Epidermal melanocyte (primary cell): ENCODE measurements at regions not wholly inside any gene's neighbourhood (a gene's known extent, or its start where the extent isn't known, plus 50 kb on each side); places are given as distances from the start of the nearest gene placed in this dataset.
"Not testable (repeated sequence)": the region's sequence is repeated elsewhere in the genome, so short reads cannot be mapped to it uniquely, and the experiment has no call there.

Source experiments
- DNase-seq: peaks from one replicate; pipeline ENCODE4 v3.0.0; 2011; ENCODE audit warnings: low spot score; ENCODE audit not compliant: insufficient read length

GRCh38 chr13:73677048-73677601, 457.1 kb downstream of the KLF12 start:
- no peak for DNase-seq

GRCh38 chr13:73676550-73677047, 457.6 kb downstream of the KLF12 start:
- DNase-seq, result no peak

- no peak for DNase-seq
Observed at GRCh38 chr13:73675821-73676220, 458.4 kb downstream of the KLF12 start.

DNA sequence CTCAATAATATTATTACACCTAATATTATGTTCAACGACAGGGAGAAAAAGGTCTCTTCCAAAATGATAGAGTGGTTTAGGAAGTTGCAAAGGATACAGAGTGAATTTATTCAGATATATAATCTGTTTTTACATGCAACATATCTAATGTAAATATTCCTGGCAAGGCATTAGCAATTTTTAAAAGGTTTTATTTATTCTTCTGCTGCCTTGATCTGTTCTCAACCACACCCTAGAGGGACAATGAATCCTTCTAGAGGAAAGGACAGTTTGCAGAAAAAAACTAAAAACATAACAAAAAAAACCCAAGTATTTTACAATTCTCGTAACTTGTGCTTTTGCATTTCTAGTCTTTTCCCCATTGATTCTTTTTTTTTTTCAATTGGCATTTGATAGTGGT, 459.6 kb downstream of the KLF12 start:
- no peak for DNase-seq

DNA sequence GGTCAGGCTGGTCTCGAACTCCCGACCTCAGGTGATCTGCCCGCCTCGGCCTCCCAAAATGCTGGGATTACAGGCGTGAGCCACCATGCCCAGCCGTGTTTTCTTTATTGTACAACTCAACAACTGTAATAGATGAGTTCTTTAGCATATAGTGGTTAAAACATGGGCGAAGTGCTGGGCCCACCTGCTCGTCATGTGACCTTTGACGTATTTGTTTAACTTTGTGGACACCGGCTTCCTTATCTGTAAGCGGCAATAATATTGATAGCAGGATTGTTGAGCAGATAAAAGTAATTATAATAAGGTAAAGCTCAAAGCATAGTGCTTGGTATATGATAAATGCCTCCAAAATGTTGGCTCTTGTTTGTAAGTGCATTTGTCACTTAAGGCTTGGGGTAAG, 460.3 kb downstream of the KLF12 start:
- no peak for DNase-seq

DNA sequence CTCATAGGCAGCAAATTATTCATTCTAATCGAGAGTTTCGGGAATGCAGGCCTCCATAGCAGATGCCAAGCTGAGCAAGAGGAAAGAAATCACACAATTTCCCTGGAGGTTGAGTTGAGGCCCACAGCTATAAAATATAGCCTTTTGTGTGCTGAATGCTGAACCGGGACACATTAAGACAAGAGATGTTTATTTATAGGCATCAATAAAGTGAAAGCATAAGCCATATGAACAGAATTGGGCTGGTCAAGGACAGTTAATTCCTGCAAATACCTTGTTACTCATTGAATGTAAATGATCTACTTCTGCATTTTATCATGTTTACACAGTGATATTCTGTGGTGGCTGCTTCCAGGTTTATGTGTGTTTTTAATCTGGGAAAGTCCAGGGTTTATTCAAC, 461.7 kb downstream of the KLF12 start:
- no peak for DNase-seq

DNA sequence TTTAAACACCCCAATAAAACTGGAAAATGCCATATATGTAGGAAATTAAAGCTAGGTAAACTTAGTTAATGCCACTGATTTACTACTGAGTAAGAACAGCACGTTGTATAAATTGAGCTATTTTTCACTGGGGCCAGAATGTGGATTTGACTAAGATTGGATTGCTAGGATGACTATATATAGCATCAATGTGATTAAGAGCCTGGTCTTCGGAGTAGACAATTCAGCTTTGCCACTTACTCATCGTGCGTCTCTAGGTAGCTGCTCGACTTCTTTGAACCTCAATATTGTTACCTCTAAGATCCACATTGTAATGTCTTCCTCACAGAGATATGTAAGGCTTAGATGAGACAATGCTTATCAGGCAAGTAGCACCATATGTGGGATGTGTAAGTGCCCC, 462.5 kb downstream of the KLF12 start:
- no peak for DNase-seq

- DNase-seq, result no peak
Observed at GRCh38 chr13:73671011-73671410, 463.2 kb downstream of the KLF12 start.

GRCh38 chr13:73667756-73668155, 466.4 kb downstream of the KLF12 start:
- no peak for DNase-seq

- no peak for DNase-seq
Observed at GRCh38 chr13:73665261-73665660, 468.9 kb downstream of the KLF12 start.

DNA sequence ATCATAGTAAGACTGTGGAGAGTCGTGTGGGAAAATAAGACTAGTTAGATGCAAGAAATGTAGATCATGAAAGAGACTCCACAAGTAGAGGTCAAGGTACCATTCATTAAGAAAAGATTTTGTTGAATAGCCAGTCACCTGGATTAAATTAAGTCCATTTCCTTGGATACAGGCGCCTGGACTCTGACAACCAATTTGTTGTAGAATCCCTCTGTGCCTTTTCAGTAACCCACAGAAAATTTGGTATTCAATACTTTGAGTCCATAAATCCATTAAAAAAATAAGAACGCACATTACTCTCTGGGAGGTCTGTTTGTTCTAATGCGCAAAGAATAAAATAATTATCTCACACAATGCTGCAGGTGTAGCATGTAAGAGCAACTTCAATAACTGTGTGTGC, 469.4 kb downstream of the KLF12 start:
- DNase-seq, result no peak

- DNase-seq, result no peak
Observed at GRCh38 chr13:73662833-73663232, 471.4 kb downstream of the KLF12 start.

- no peak for DNase-seq
Observed at GRCh38 chr13:73661687-73662425, 472.3 kb downstream of the KLF12 start.

GRCh38 chr13:73661066-73661465, 473.1 kb downstream of the KLF12 start:
- DNase-seq, result no peak

DNA sequence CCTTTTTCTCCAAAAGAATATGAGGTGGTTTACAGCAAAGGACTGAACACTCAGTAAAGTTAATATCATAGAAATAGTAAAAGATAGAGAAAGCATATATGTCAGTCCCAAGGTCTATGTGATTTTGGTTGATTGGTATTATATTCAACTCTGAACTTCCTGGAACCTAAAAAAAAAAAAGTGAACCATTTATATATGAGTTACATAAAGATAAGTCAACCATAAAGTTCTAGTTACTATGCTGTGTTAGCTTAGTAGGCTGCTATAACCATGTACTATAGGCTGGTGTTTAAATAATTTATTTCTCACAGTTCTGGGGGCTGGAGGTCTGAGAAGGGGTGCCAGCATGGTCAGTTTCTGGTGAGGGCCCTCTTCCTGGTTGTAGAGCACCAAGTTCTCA, 475.6 kb downstream of the KLF12 start:
- no peak for DNase-seq

- DNase-seq, result peak; percentile 22
Observed at GRCh38 chr13:73657821-73658540, 476.2 kb downstream of the KLF12 start.

DNA sequence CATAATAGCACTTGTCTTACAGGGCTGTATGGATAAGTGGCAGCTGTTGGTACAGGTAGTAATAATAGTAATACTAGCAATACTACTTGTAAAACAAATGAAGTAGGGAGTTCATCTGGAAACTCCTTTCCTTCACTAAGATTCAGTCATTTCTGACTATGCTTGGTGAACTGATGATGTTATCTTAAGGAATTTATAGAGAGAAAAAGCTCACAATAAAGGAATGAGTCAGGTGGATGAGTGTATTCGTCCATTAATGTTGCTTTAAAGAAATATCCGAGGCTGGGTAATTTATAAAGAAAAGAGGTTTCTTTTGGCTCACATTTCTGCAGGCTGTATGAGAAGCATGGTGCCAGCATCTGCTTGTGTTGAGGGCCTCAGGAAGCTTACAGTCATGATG, 477.3 kb downstream of the KLF12 start:
- DNase-seq, result no peak

GRCh38 chr13:73653688-73654087, 480.5 kb downstream of the KLF12 start:
- DNase-seq, result no peak

DNA sequence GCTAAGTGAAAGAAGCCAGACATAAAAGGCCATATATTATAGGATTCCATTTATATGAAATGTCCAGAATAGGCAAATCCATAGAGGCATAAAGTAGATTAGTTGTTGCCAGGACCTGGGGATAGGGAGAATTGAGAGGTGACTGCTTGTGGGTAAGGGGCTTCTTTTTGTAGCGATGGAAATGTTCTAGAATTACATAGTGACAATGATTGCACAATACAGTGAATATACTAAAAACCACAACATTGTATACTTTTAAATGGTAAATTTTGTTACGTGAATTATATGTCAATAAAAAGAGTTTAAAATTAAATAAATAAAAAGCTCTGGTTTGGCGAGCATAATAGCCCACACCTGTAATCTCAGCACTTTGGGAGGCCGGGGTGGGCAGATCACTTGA, 486.8 kb downstream of the KLF12 start:
- DNase-seq, result no peak

- not testable (repeated sequence) for DNase-seq
Observed at GRCh38 chr13:73640476-73641179, 493.6 kb downstream of the KLF12 start.

DNA sequence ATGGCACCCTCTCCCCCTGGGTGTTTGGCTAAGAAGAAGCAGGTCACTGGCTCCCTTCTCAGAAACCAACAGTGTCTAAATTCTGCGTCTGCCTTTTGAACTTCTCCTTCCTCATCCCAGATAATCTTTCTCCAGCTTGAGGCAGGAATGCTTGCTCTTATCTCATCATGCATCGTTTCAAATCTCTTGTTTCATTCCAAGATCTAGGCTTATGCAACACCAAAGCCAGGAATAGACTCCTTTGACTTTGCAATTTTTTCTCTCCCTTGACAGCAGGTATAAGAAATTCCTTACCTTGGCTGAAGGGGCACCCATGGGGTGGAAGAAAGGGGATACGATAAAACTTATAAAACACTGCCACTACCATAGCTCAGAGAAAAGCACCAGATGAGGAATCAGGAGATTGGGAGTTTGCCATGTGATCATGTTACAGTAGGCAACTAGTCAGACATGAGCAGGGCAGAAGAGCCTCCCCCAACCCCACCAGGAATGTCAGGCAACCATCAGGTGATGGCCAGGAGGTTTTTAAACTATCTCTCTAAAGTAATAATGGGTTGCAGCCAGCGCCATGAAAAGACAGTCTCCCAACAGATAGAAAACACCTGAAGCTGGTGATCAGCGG, 498.9 kb downstream of the KLF12 start:
- DNase-seq, result no peak
